AG04450 (cell line): ENCODE measurements at regions not wholly inside any gene's neighbourhood (a gene's known extent, or its start where the extent isn't known, plus 50 kb on each side); places are given as distances from the start of the nearest gene placed in this dataset.

Source experiments
- CTCF ChIA-PET: fragments of 300-600, 350-600 bp; formaldehyde crosslinking; extraction: SDS; loops from one replicate; lab custom pipeline; 2022; ENCODE audit warnings: antibody characterized with exemption, inconsistent platforms; lab: Charles Lee
- POLR2A ChIA-PET: fragments of 350-600 bp; formaldehyde crosslinking; extraction: SDS; loops from one replicate; lab custom pipeline; 2021; ENCODE audit warnings: antibody characterized with exemption, inconsistent platforms; lab: Yijun Ruan, JAX
- DNase-seq: peaks from one replicate; pipeline ENCODE4 v3.0.0-alpha.2; 2011; ENCODE audit warnings: low read depth, low spot score
- H3K27ac ChIP-seq: one replicate; pipeline ENCODE4 v1.5.1; 2012; ENCODE audit warnings: low read depth, low read length, control low read depth
- H3K27me3 ChIP-seq: one replicate; pipeline ENCODE4 v1.6.0; 2012; ENCODE audit warnings: low read length; ENCODE audit not compliant: control insufficient read depth, insufficient read depth
- H3K4me3 ChIP-seq: 2 replicates; pipeline ENCODE4 v1.5.1; 2011; ENCODE audit warnings: mild to moderate bottlenecking, low read depth, low read length, control low read depth
- H3K9me3 ChIP-seq: 2 replicates; pipeline ENCODE4 v1.5.1; 2012; ENCODE audit warnings: low read length; ENCODE audit not compliant: control insufficient read depth, insufficient read depth
- TF ChIP-seq, protein P1 (sequence below): IDR thresholded peaks from 2 replicates; pipeline ENCODE4 v1.5.1; 2011; ENCODE audit warnings: low read depth, low read length, control low read depth, inconsistent platforms

- no peak overlapping the region for H3K27ac ChIP-seq
- POLR2A ChIA-PET: interaction anchor here (0.6 to 0.7 kb wide), 2 partner anchors 820 to 1193 kb away, joined by 3 to 4 read pairs; no protein-coding TSS in a partner anchor
Measured at GRCh38 chr6:14270142-14270893, 152.7 kb downstream of the CD83 start.

GRCh38 chr6:14270925-14271788 lies 153.6 kb downstream of the CD83 start:
- POLR2A ChIA-PET: interaction anchor here (0.6 to 0.7 kb wide), 3 partner anchors 142 to 1192 kb away, joined by 3 to 4 read pairs (median 4); no protein-coding TSS in a partner anchor

More at GRCh38 chr6:14270142-14270893, 152.7 kb downstream of the CD83 start:
- no peak overlapping the region for H3K4me3 ChIP-seq
- no peak for DNase-seq
- H3K27me3 ChIP-seq: no peaks in the 10 kb centered on the region
- TF ChIP-seq, protein P1, sequence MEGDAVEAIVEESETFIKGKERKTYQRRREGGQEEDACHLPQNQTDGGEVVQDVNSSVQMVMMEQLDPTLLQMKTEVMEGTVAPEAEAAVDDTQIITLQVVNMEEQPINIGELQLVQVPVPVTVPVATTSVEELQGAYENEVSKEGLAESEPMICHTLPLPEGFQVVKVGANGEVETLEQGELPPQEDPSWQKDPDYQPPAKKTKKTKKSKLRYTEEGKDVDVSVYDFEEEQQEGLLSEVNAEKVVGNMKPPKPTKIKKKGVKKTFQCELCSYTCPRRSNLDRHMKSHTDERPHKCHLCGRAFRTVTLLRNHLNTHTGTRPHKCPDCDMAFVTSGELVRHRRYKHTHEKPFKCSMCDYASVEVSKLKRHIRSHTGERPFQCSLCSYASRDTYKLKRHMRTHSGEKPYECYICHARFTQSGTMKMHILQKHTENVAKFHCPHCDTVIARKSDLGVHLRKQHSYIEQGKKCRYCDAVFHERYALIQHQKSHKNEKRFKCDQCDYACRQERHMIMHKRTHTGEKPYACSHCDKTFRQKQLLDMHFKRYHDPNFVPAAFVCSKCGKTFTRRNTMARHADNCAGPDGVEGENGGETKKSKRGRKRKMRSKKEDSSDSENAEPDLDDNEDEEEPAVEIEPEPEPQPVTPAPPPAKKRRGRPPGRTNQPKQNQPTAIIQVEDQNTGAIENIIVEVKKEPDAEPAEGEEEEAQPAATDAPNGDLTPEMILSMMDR: no peak
- CTCF ChIA-PET: no interaction called here
- peaks cover 11% of the 10 kb centered on the region; the same call in 1 of the 2 replicates for H3K9me3 ChIP-seq

DNA sequence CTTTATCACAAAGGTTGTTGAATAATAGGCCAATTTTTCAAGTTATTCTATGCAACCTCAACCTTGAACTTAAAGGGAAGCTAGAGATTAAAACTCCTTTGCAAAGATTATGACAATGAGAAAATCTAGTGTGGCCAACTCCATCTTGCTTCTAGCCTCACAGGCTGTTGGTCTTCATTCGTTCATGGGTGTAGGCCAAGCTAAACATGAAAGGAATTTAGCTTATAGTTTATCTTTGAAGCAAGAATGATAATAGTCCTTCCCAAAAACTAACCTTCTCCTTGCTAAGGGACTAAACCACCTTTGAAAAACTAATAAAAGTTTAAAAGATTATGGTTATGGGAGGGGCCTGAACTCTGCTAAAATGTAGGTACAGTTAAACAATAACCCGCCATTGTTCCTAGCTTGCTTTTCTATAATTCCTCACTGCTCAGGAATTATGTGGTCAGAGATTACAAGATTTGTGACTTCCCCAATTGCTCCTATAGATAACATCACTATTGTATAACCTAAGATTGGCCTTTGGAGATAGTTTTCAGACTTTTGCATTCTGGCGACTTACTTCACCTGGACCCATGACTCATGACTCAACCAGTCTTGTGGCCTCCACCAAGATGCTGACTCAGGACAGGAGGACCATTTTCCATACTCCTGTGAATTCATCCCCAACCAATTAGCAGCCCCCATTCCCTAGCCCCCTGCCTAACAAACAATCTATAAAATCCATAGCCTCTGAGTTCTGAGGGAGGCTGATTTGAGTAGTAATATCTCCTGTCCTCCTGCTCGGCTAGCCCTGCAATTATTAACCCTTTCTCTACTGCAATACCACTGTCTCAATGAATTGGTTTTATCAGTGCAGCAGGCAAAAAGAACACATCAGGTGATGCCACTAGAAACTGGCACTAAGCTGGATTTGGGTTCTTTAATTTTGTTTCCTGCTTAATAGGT lies 154.5 kb downstream of the CD83 start:
- Histone ChIP-seq H3K27me3 (no peaks in the 10 kb centered on the region), H3K4me3 (no peak overlapping the region), H3K27ac (no peak overlapping the region), H3K9me3 (peaks cover 11% of the 10 kb centered on the region; the same call in 1 of the 2 replicates)
- TF ChIP-seq, protein P1: no peak
- DNase-seq: no peak
- ChIA-PET CTCF (no interaction called here), POLR2A (interaction anchor here (0.6 kb wide), 1 partner anchor 143 kb away, joined by 4 read pairs; no protein-coding TSS in a partner anchor)

More at GRCh38 chr6:14270925-14271788, 153.6 kb downstream of the CD83 start:
- Histone ChIP-seq H3K27me3 (no peaks in the 10 kb centered on the region), H3K4me3 (no peak overlapping the region), H3K27ac (no peak overlapping the region), H3K9me3 (peaks cover 11% of the 10 kb centered on the region; the same call in 1 of the 2 replicates)
- CTCF ChIA-PET: no interaction called here
- TF ChIP-seq, protein P1: no peak
- DNase-seq: peak; percentile 20

- TF ChIP-seq, protein P1: no peak
- H3K27ac ChIP-seq: no peak overlapping the region
- no peaks in the 10 kb centered on the region for H3K27me3 ChIP-seq
- ChIA-PET CTCF (no interaction called here), POLR2A (no interaction called here)
- peaks cover 11% of the 10 kb centered on the region; the same call in 1 of the 2 replicates for H3K9me3 ChIP-seq
- no peak overlapping the region for H3K4me3 ChIP-seq
- no peak for DNase-seq
Measured at GRCh38 chr6:14272737-14273085, 155.1 kb downstream of the CD83 start.
